WTC11 (cell line): ENCODE measurements at regions not wholly inside any gene's neighbourhood (a gene's known extent, or its start where the extent isn't known, plus 50 kb on each side); places are given as distances from the start of the nearest gene placed in this dataset.

Experiments
- ATAC-seq: fragments of 200-7000 bp; cut with Tn5 transposase; 2 replicates; pipeline ENCODE4 v1.10.0; 2021; ENCODE audit warnings: mild to moderate bottlenecking, moderate library complexity
- CTCF ChIA-PET: fragments of 300-600 bp; sonication (Branson Sonifier 250); formaldehyde crosslinking; loops from one replicate; lab custom pipeline; 2021; ENCODE audit warnings: antibody characterized with exemption; lab: Charles Lee
- POLR2A ChIA-PET: fragments of 350-600 bp; sonication (Branson Sonifier 250); formaldehyde crosslinking; loops from one replicate; lab custom pipeline; 2021; ENCODE audit warnings: antibody characterized with exemption; lab: Charles Lee
- DNase-seq: peaks from one replicate; pipeline ENCODE4 v3.0.0; 2021; ENCODE audit warnings: low spot score
- H3K27ac Mint-ChIP-seq: 2 replicates; pipeline ENCODE4 v1.8.0; 2021; ENCODE audit warnings: mixed read lengths
- H3K27me3 Mint-ChIP-seq: 2 replicates; pipeline ENCODE4 v1.8.0; 2021; ENCODE audit warnings: low read depth, mild to moderate bottlenecking, moderate library complexity, mixed read lengths
- H3K36me3 Mint-ChIP-seq: 2 replicates; pipeline ENCODE4 v1.8.0; 2021; ENCODE audit warnings: mixed read lengths
- H3K4me1 Mint-ChIP-seq: 2 replicates; pipeline ENCODE4 v1.8.0; 2022; ENCODE audit warnings: mixed read lengths
- H3K4me3 Mint-ChIP-seq: 2 replicates; pipeline ENCODE4 v1.8.0; 2021; ENCODE audit warnings: mild to moderate bottlenecking, moderate library complexity, mixed read lengths
- H3K9me3 Mint-ChIP-seq: 2 replicates; pipeline ENCODE4 v1.8.0; 2021; ENCODE audit warnings: mixed read lengths
- GRHL2 ChIP-seq: fragments of 250-450 bp; sonication (Bioruptor Pico); IDR thresholded peaks from 2 replicates; pipeline ENCODE4 v1.8.0; 2022; ENCODE audit warnings: mild to moderate bottlenecking, moderate library complexity; ENCODE audit not compliant: insufficient replicate concordance, severe bottlenecking
- JAZF1 ChIP-seq: fragments of 250-450 bp; sonication (Bioruptor Pico); IDR thresholded peaks from 2 replicates; pipeline ENCODE4 v1.9.0; 2021; ENCODE audit warnings: moderate library complexity, mild to moderate bottlenecking, inconsistent platforms
- NFYB ChIP-seq: sonication (generic); formaldehyde crosslinking; conservative IDR thresholded peaks from 2 replicates; pipeline ENCODE4 v1.8.0; 2022; ENCODE audit warnings: low read depth, missing genetic modification reagents
- NR3C1 ChIP-seq: sonication (generic); formaldehyde crosslinking; conservative IDR thresholded peaks from 2 replicates; pipeline ENCODE4 v1.8.1; 2023; ENCODE audit warnings: low read depth, mild to moderate bottlenecking, missing genetic modification reagents
- OVOL2 ChIP-seq: fragments of 250-450 bp; sonication (Bioruptor Pico); IDR thresholded peaks from 2 replicates; pipeline ENCODE4 v1.9.0; 2021; ENCODE audit warnings: mild to moderate bottlenecking, borderline replicate concordance
- TP53 ChIP-seq: sonication (generic); formaldehyde crosslinking; IDR thresholded peaks from 2 replicates; pipeline ENCODE4 v1.8.1; 2023; ENCODE audit warnings: mild to moderate bottlenecking, missing genetic modification reagents
- ZNF121 ChIP-seq: sonication (generic); formaldehyde crosslinking; IDR thresholded peaks from 2 replicates; pipeline ENCODE4 v1.8.0; 2023; ENCODE audit warnings: missing genetic modification reagents
- ZNF263 ChIP-seq: sonication (generic); formaldehyde crosslinking; IDR thresholded peaks from 2 replicates; pipeline ENCODE4 v1.8.1; 2022; ENCODE audit warnings: low read depth, mild to moderate bottlenecking, moderate library complexity, missing genetic modification reagents
- TF ChIP-seq, protein P1 (sequence below): sonication (generic); formaldehyde crosslinking; conservative IDR thresholded peaks from 2 replicates; pipeline ENCODE4 v1.8.1; 2022; ENCODE audit warnings: mild to moderate bottlenecking, missing genetic modification reagents
- TF ChIP-seq, protein P2 (sequence below): sonication (generic); formaldehyde crosslinking; IDR thresholded peaks from 2 replicates; pipeline ENCODE4 v1.8.0; 2022; ENCODE audit warnings: mild to moderate bottlenecking, missing genetic modification reagents
- TF ChIP-seq, protein P3 (sequence below): sonication (generic); formaldehyde crosslinking; IDR thresholded peaks from 2 replicates; pipeline ENCODE4 v1.8.1; 2022; ENCODE audit warnings: missing genetic modification reagents, borderline replicate concordance
- TF ChIP-seq, protein P4 (sequence below): sonication (generic); formaldehyde crosslinking; IDR thresholded peaks from 2 replicates; pipeline ENCODE4 v1.8.1; 2023; ENCODE audit warnings: mild to moderate bottlenecking, missing genetic modification reagents
- TF ChIP-seq, protein P5 (sequence below): sonication (generic); formaldehyde crosslinking; IDR thresholded peaks from 2 replicates; pipeline ENCODE4 v1.8.1; 2022; ENCODE audit warnings: low read depth, missing genetic modification reagents, borderline replicate concordance
- TF ChIP-seq, protein P6 (sequence below): fragments of 250-450 bp; sonication (Bioruptor Pico); IDR thresholded peaks from 2 replicates; pipeline ENCODE4 v1.8.0; 2021; ENCODE audit warnings: mild to moderate bottlenecking
- TF ChIP-seq, protein P7 (sequence below): sonication (generic); formaldehyde crosslinking; IDR thresholded peaks from 2 replicates; pipeline ENCODE4 v1.8.0; 2023; ENCODE audit warnings: missing genetic modification reagents, mild to moderate bottlenecking, borderline replicate concordance
- TF ChIP-seq, protein P8 (sequence below): sonication (generic); formaldehyde crosslinking; IDR thresholded peaks from 2 replicates; pipeline ENCODE4 v1.8.1; 2023; ENCODE audit warnings: mild to moderate bottlenecking, missing genetic modification reagents, borderline replicate concordance

DNA sequence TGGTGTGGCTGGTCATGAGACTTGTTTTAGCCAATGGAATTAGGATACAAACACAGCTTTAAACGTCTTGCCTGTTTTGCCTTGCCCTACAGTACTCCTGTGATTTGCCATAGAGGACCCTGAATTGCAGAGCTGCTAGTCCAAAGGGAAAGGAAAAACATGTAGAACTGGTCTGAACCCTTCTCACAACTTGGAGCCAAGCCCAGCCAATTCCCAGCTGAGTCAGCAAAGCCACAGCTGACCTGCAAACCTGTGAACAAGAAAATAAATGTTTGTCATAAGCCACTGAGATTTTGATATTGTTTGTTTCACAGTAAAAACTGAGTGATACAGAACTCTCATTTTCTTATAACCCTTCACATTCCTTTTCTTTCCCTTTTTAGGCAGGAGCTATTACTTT is 360.5 kb upstream of the API5 start:
- Mint-ChIP-seq H3K27ac (no peak overlapping the region), H3K27me3 (no peaks in the 10 kb centered on the region), H3K4me1 (no peaks in the 10 kb centered on the region)
- CTCF ChIA-PET = no interaction called here
- TF ChIP-seq, protein P1, sequence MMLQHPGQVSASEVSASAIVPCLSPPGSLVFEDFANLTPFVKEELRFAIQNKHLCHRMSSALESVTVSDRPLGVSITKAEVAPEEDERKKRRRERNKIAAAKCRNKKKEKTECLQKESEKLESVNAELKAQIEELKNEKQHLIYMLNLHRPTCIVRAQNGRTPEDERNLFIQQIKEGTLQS (CRISPR knock-in tag) = no peak
- TF ChIP-seq NR3C1 = no peak
- TF ChIP-seq, protein P2, sequence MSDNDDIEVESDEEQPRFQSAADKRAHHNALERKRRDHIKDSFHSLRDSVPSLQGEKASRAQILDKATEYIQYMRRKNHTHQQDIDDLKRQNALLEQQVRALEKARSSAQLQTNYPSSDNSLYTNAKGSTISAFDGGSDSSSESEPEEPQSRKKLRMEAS = no peak
- TF ChIP-seq, protein P3, sequence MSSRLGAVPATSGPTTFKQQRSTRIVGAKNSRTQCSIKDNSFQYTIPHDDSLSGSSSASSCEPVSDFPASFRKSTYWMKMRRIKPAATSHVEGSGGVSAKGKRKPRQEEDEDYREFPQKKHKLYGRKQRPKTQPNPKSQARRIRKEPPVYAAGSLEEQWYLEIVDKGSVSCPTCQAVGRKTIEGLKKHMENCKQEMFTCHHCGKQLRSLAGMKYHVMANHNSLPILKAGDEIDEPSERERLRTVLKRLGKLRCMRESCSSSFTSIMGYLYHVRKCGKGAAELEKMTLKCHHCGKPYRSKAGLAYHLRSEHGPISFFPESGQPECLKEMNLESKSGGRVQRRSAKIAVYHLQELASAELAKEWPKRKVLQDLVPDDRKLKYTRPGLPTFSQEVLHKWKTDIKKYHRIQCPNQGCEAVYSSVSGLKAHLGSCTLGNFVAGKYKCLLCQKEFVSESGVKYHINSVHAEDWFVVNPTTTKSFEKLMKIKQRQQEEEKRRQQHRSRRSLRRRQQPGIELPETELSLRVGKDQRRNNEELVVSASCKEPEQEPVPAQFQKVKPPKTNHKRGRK (CRISPR knock-in tag) = no peak
- TF ChIP-seq, protein P4, sequence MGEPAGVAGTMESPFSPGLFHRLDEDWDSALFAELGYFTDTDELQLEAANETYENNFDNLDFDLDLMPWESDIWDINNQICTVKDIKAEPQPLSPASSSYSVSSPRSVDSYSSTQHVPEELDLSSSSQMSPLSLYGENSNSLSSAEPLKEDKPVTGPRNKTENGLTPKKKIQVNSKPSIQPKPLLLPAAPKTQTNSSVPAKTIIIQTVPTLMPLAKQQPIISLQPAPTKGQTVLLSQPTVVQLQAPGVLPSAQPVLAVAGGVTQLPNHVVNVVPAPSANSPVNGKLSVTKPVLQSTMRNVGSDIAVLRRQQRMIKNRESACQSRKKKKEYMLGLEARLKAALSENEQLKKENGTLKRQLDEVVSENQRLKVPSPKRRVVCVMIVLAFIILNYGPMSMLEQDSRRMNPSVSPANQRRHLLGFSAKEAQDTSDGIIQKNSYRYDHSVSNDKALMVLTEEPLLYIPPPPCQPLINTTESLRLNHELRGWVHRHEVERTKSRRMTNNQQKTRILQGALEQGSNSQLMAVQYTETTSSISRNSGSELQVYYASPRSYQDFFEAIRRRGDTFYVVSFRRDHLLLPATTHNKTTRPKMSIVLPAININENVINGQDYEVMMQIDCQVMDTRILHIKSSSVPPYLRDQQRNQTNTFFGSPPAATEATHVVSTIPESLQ (CRISPR knock-in tag) = no peak
- no peak for TF ChIP-seq GRHL2
- no peak for TF ChIP-seq ZNF263 (CRISPR knock-in tag)
- TF ChIP-seq, all 79 proteins: peak for 0
- no peak for ATAC-seq
- DNase-seq = no peak
- POLR2A ChIA-PET = no interaction called here
- H3K9me3 Mint-ChIP-seq = 0 out of 2 replicates have a peak, but pooled peaks cover 21% of the 10 kb centered on the region
- H3K4me3 Mint-ChIP-seq = no peak overlapping the region
- peaks cover 6% of the 10 kb centered on the region; the same call in 1 of the 2 replicates for H3K36me3 Mint-ChIP-seq

DNA sequence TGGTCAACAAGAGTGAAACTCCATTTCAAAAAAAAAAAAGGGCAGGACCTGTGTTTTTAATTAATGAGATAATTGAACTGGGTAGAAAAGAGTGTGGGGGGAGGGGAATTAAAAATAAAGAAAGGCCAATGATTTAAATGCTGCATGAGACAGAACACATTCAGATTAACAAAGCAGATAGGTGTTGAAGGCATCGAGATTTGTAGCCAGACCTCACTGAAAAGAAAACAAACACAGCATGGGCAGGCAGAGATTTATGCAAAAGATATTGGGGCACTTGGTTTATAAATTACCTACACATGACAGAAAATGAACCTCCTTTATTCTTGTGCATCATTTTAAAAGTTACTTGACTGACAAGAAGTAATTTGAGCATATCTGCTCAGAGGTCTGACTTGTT is 354.0 kb upstream of the API5 start:
- Mint-ChIP-seq H3K4me1 (no peaks in the 10 kb centered on the region), H3K36me3 (no peaks in the 10 kb centered on the region), H3K9me3 (peaks cover 8% of the 10 kb centered on the region; the same call in 1 of the 2 replicates), H3K27me3 (no peaks in the 10 kb centered on the region), H3K27ac (no peak overlapping the region)
- POLR2A ChIA-PET = no interaction called here
- no peak for ATAC-seq
- TF ChIP-seq TP53 (CRISPR knock-in tag) (no peak), GRHL2 (no peak), ZNF121 (CRISPR knock-in tag) (no peak)
- TF ChIP-seq, protein P5, sequence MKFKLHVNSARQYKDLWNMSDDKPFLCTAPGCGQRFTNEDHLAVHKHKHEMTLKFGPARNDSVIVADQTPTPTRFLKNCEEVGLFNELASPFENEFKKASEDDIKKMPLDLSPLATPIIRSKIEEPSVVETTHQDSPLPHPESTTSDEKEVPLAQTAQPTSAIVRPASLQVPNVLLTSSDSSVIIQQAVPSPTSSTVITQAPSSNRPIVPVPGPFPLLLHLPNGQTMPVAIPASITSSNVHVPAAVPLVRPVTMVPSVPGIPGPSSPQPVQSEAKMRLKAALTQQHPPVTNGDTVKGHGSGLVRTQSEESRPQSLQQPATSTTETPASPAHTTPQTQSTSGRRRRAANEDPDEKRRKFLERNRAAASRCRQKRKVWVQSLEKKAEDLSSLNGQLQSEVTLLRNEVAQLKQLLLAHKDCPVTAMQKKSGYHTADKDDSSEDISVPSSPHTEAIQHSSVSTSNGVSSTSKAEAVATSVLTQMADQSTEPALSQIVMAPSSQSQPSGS (CRISPR knock-in tag) = no peak
- TF ChIP-seq, all 79 proteins: peak for 0
- DNase-seq = no peak
- CTCF ChIA-PET = no interaction called here
- no peak overlapping the region for H3K4me3 Mint-ChIP-seq

DNA sequence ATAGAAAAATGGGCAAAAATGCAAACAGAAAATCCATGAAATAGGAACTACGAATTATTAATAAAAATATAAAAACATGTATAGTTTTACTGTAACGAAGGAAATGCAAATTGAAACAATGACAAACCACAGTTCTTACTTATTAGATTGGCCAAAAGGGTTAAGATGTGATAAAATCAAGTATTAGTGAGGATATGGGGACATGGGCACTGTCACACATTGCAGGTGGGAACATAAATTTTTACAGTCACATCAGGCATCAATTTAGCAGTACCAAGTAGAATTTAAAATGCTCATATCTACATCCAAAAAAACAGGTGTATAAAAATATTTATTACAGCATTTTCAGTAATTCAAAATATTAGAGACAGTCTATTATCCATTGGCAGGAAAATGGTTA is 353.2 kb upstream of the API5 start:
- no peaks in the 10 kb centered on the region for H3K4me1 Mint-ChIP-seq
- CTCF ChIA-PET = no interaction called here
- H3K4me3 Mint-ChIP-seq = no peak overlapping the region
- H3K9me3 Mint-ChIP-seq = peaks cover 12% of the 10 kb centered on the region; the same call in 1 of the 2 replicates
- ATAC-seq (no peak), DNase-seq (no peak)
- no peaks in the 10 kb centered on the region for H3K36me3 Mint-ChIP-seq
- H3K27ac Mint-ChIP-seq = no peak overlapping the region
- POLR2A ChIA-PET = no interaction called here
- no peaks in the 10 kb centered on the region; the same call in 1 of the 2 replicates for H3K27me3 Mint-ChIP-seq
- TF ChIP-seq, protein P6, sequence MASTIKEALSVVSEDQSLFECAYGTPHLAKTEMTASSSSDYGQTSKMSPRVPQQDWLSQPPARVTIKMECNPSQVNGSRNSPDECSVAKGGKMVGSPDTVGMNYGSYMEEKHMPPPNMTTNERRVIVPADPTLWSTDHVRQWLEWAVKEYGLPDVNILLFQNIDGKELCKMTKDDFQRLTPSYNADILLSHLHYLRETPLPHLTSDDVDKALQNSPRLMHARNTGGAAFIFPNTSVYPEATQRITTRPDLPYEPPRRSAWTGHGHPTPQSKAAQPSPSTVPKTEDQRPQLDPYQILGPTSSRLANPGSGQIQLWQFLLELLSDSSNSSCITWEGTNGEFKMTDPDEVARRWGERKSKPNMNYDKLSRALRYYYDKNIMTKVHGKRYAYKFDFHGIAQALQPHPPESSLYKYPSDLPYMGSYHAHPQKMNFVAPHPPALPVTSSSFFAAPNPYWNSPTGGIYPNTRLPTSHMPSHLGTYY (CRISPR knock-in tag) = no peak
- TF ChIP-seq JAZF1 (CRISPR knock-in tag) = no peak
- TF ChIP-seq, protein P7, sequence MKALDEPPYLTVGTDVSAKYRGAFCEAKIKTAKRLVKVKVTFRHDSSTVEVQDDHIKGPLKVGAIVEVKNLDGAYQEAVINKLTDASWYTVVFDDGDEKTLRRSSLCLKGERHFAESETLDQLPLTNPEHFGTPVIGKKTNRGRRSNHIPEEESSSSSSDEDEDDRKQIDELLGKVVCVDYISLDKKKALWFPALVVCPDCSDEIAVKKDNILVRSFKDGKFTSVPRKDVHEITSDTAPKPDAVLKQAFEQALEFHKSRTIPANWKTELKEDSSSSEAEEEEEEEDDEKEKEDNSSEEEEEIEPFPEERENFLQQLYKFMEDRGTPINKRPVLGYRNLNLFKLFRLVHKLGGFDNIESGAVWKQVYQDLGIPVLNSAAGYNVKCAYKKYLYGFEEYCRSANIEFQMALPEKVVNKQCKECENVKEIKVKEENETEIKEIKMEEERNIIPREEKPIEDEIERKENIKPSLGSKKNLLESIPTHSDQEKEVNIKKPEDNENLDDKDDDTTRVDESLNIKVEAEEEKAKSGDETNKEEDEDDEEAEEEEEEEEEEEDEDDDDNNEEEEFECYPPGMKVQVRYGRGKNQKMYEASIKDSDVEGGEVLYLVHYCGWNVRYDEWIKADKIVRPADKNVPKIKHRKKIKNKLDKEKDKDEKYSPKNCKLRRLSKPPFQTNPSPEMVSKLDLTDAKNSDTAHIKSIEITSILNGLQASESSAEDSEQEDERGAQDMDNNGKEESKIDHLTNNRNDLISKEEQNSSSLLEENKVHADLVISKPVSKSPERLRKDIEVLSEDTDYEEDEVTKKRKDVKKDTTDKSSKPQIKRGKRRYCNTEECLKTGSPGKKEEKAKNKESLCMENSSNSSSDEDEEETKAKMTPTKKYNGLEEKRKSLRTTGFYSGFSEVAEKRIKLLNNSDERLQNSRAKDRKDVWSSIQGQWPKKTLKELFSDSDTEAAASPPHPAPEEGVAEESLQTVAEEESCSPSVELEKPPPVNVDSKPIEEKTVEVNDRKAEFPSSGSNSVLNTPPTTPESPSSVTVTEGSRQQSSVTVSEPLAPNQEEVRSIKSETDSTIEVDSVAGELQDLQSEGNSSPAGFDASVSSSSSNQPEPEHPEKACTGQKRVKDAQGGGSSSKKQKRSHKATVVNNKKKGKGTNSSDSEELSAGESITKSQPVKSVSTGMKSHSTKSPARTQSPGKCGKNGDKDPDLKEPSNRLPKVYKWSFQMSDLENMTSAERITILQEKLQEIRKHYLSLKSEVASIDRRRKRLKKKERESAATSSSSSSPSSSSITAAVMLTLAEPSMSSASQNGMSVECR = no peak
- no peak for TF ChIP-seq OVOL2 (CRISPR knock-in tag)
- TF ChIP-seq, protein P8, sequence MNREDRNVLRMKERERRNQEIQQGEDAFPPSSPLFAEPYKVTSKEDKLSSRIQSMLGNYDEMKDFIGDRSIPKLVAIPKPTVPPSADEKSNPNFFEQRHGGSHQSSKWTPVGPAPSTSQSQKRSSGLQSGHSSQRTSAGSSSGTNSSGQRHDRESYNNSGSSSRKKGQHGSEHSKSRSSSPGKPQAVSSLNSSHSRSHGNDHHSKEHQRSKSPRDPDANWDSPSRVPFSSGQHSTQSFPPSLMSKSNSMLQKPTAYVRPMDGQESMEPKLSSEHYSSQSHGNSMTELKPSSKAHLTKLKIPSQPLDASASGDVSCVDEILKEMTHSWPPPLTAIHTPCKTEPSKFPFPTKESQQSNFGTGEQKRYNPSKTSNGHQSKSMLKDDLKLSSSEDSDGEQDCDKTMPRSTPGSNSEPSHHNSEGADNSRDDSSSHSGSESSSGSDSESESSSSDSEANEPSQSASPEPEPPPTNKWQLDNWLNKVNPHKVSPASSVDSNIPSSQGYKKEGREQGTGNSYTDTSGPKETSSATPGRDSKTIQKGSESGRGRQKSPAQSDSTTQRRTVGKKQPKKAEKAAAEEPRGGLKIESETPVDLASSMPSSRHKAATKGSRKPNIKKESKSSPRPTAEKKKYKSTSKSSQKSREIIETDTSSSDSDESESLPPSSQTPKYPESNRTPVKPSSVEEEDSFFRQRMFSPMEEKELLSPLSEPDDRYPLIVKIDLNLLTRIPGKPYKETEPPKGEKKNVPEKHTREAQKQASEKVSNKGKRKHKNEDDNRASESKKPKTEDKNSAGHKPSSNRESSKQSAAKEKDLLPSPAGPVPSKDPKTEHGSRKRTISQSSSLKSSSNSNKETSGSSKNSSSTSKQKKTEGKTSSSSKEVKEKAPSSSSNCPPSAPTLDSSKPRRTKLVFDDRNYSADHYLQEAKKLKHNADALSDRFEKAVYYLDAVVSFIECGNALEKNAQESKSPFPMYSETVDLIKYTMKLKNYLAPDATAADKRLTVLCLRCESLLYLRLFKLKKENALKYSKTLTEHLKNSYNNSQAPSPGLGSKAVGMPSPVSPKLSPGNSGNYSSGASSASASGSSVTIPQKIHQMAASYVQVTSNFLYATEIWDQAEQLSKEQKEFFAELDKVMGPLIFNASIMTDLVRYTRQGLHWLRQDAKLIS (CRISPR knock-in tag) = no peak
- no peak for TF ChIP-seq NFYB (CRISPR knock-in tag)
